ENCODE measurements at regions not wholly inside any gene's neighbourhood (a gene's known extent, or its start where the extent isn't known, plus 50 kb on each side); places are given as distances from the start of the nearest gene placed in this dataset.
"Not testable (repeated sequence)": the region's sequence is repeated elsewhere in the genome, so short reads cannot be mapped to it uniquely, and the experiment has no call there.

GRCh38 chr16:19967963-19968362 is 83.3 kb upstream of the GPRC5B start:
- H3K4me3 ChIP-seq, result no peak overlapping the region
- intact Hi-C loops (cut with DNase I), result no loop called here
- no peaks in the 10 kb centered on the region for H3K36me3 ChIP-seq
- 77% methylated on average over 5 of the region's 5 CpGs for WGBS
- H3K27me3 ChIP-seq, result peaks cover 0 to 17% (median 0%) of the 10 kb centered on the region in 4 donors
- H3K4me1 ChIP-seq, result no peaks in the 10 kb centered on the region
- DNase-seq (ENCODE audit: extremely low spot score), result no peak
- H3K9me3 ChIP-seq, result peaks cover 0 to 7% (median 0%) of the 10 kb centered on the region in 4 donors
- H3K27ac ChIP-seq (replicated peaks in 1 of 4), result no peak overlapping the region
- TF ChIP-seq CTCF (IDR thresholded peaks at IDR 0.05) (no peak), EP300 (IDR thresholded peaks at IDR 0.05) (no peak), POLR2AphosphoS5 (IDR thresholded peaks at IDR 0.05) (no peak), POLR2A (IDR thresholded peaks at IDR 0.05; ENCODE audit: low read depth) (no peak)

- H3K9me3 ChIP-seq, result peaks cover 0 to 7% (median 0%) of the 10 kb centered on the region in 4 donors
- no peaks in the 10 kb centered on the region for H3K36me3 ChIP-seq
- intact Hi-C loops (cut with DNase I), result no loop called here
- no peak overlapping the region for H3K4me3 ChIP-seq
- H3K27ac ChIP-seq (replicated peaks in 1 of 4), result no peak overlapping the region
- TF ChIP-seq EP300 (IDR thresholded peaks at IDR 0.05), result no peak
- TF ChIP-seq POLR2A (IDR thresholded peaks at IDR 0.05; ENCODE audit: low read depth), result no peak
- TF ChIP-seq POLR2AphosphoS5 (IDR thresholded peaks at IDR 0.05), result no peak
- TF ChIP-seq CTCF (IDR thresholded peaks at IDR 0.05), result no peak
- DNase-seq (ENCODE audit: extremely low spot score), result no peak
- H3K4me1 ChIP-seq, result no peaks in the 10 kb centered on the region
- peaks cover 0 to 17% (median 0%) of the 10 kb centered on the region in 4 donors for H3K27me3 ChIP-seq
Observed at GRCh38 chr16:19967561-19967960, 82.9 kb upstream of the GPRC5B start.

GRCh38 chr16:19963301-19963700 is 78.7 kb upstream of the GPRC5B start:
- no peak for TF ChIP-seq POLR2A (IDR thresholded peaks at IDR 0.05; ENCODE audit: low read depth)
- TF ChIP-seq POLR2AphosphoS5 (IDR thresholded peaks at IDR 0.05), result no peak
- TF ChIP-seq CTCF (IDR thresholded peaks at IDR 0.05), result no peak
- TF ChIP-seq EP300 (IDR thresholded peaks at IDR 0.05), result no peak
- 45% methylated on average over 5 of the region's 5 CpGs for WGBS
- no peaks in the 10 kb centered on the region for H3K4me1 ChIP-seq
- no peak overlapping the region for H3K27ac ChIP-seq (replicated peaks in 1 of 4)
- no peak overlapping the region for H3K4me3 ChIP-seq
- H3K9me3 ChIP-seq, result peaks cover 0 to 5% (median 0%) of the 10 kb centered on the region in 4 donors
- H3K36me3 ChIP-seq, result no peaks in the 10 kb centered on the region
- peaks cover 0 to 7% (median 0%) of the 10 kb centered on the region in 4 donors for H3K27me3 ChIP-seq
- no peak for DNase-seq (ENCODE audit: extremely low spot score)
- intact Hi-C loops (cut with DNase I), result no loop called here

GRCh38 chr16:19960183-19960582 is 75.5 kb upstream of the GPRC5B start:
- no peak for DNase-seq (ENCODE audit: extremely low spot score)
- intact Hi-C loops (cut with DNase I), result no loop called here
- Histone ChIP-seq H3K4me1 (no peaks in the 10 kb centered on the region), H3K36me3 (no peaks in the 10 kb centered on the region), H3K27me3 (peaks cover 0 to 7% (median 0%) of the 10 kb centered on the region in 4 donors), H3K4me3 (no peak overlapping the region), H3K9me3 (no peaks in the 10 kb centered on the region), H3K27ac (replicated peaks in 1 of 4) (no peak overlapping the region)
- TF ChIP-seq POLR2AphosphoS5 (IDR thresholded peaks at IDR 0.05) (no peak), CTCF (IDR thresholded peaks at IDR 0.05) (no peak), EP300 (IDR thresholded peaks at IDR 0.05) (no peak), POLR2A (IDR thresholded peaks at IDR 0.05; ENCODE audit: low read depth) (no peak)
- WGBS, result 73% methylated on average over 5 of the region's 5 CpGs

- Histone ChIP-seq H3K27ac (replicated peaks in 1 of 4) (no peak overlapping the region), H3K4me1 (no peaks in the 10 kb centered on the region), H3K9me3 (no peaks in the 10 kb centered on the region), H3K27me3 (peaks cover 0 to 7% (median 0%) of the 10 kb centered on the region in 4 donors), H3K4me3 (no peak overlapping the region), H3K36me3 (no peaks in the 10 kb centered on the region)
- DNase-seq (ENCODE audit: extremely low spot score), result no peak
- 80% methylated on average over 5 of the region's 5 CpGs for WGBS
- intact Hi-C loops (cut with DNase I), result no loop called here
- TF ChIP-seq EP300 (IDR thresholded peaks at IDR 0.05), result no peak
- no peak for TF ChIP-seq POLR2A (IDR thresholded peaks at IDR 0.05; ENCODE audit: low read depth)
- TF ChIP-seq POLR2AphosphoS5 (IDR thresholded peaks at IDR 0.05), result no peak
- TF ChIP-seq CTCF (IDR thresholded peaks at IDR 0.05), result no peak
Observed at GRCh38 chr16:19959736-19960135, 75.1 kb upstream of the GPRC5B start.

- H3K4me3 ChIP-seq; intact Hi-C loops (cut with DNase I); DNase-seq (ENCODE audit: extremely low spot score); H3K4me1 ChIP-seq; H3K27me3 ChIP-seq; H3K9me3 ChIP-seq; H3K36me3 ChIP-seq; H3K27ac ChIP-seq (replicated peaks in 1 of 4): not testable (repeated sequence)
- 73% methylated on average over 3 of the region's 3 CpGs for WGBS
Observed at GRCh38 chr16:19955896-19956295, 71.2 kb upstream of the GPRC5B start.

GRCh38 chr16:19955084-19955483 is 70.4 kb upstream of the GPRC5B start:
- H3K4me1 ChIP-seq; H3K27ac ChIP-seq (replicated peaks in 1 of 4); H3K9me3 ChIP-seq; DNase-seq (ENCODE audit: extremely low spot score); intact Hi-C loops (cut with DNase I); H3K27me3 ChIP-seq; H3K36me3 ChIP-seq; H3K4me3 ChIP-seq: not testable (repeated sequence)
- WGBS, result 66% methylated on average over 3 of the region's 3 CpGs

Measured in esophagus muscularis mucosa (tissue), 4 donors.